ENCODE measurements at regions not wholly inside any gene's neighbourhood (a gene's known extent, or its start where the extent isn't known, plus 50 kb on each side); places are given as distances from the start of the nearest gene placed in this dataset.

DNA sequence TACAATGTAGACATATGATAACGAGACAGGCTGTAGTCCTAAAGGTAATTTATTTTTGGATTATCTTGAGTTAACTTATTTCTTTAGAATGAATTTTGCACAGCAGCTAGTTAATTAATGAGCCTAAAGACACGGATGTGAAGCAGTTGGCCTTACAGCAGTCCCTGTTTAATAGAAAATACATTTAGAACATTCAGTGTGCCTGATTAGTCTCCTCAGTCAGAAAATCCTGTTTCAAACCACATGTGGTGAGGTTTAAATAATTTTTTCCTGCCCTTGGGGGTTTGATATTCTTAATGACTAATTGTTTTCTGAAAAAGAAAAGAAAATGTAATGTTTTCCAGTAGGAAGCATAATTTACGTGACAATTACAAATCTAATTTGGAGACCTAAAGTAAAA is 494.2 kb upstream of the CDH8 start:
- no peak overlapping the region for H3K4me3 ChIP-seq (ENCODE audit: low read depth, low read length)
- DNase-seq (ENCODE audit: low read depth), result no peak
- TF ChIP-seq, protein P1, sequence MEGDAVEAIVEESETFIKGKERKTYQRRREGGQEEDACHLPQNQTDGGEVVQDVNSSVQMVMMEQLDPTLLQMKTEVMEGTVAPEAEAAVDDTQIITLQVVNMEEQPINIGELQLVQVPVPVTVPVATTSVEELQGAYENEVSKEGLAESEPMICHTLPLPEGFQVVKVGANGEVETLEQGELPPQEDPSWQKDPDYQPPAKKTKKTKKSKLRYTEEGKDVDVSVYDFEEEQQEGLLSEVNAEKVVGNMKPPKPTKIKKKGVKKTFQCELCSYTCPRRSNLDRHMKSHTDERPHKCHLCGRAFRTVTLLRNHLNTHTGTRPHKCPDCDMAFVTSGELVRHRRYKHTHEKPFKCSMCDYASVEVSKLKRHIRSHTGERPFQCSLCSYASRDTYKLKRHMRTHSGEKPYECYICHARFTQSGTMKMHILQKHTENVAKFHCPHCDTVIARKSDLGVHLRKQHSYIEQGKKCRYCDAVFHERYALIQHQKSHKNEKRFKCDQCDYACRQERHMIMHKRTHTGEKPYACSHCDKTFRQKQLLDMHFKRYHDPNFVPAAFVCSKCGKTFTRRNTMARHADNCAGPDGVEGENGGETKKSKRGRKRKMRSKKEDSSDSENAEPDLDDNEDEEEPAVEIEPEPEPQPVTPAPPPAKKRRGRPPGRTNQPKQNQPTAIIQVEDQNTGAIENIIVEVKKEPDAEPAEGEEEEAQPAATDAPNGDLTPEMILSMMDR (IDR thresholded peaks at IDR 0.05; ENCODE audit: low read depth, low read length, missing control alignments), result no peak

DNA sequence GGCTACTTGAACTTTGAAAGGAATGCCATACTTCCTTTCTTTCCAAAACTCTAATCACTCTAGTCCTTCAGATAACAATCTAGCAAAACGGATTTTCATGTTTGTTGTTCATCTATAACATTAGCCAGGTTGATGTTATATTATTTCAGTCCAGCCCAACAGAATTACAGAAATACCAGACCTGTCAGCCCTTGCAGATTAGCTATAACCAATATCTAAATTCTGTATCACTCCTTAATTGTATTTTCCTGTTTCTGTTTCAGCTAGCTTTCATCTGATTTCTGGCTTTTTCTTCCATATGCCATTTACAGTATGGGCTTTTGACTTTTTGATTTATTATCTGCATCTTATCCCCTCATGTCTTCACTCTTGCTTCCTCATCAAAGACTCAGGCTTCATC is 479.8 kb upstream of the CDH8 start:
- TF ChIP-seq, protein P1 (IDR thresholded peaks at IDR 0.05; ENCODE audit: low read depth, low read length, missing control alignments), result no peak
- no peak for DNase-seq (ENCODE audit: low read depth)
- no peak overlapping the region for H3K4me3 ChIP-seq (ENCODE audit: low read depth, low read length)

DNA sequence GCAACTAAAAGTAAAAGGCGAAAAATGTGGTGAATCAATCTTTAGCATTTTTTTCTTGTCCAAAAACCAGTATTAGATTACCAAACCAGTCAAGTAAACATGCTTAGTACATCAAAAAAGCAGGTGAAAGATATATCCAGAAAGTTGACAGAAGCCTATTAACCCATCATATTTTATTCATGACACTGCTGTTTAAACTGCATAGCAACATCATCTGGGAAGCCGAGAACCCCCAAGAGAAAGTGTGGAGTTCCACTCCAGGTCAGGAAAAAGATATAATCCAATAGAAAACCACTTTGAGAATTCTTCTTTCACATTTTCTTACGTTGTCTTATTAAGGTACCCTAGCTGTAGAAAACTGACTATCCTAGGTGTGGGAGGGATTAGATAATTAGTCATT is 466.8 kb upstream of the CDH8 start:
- no peak for DNase-seq (ENCODE audit: low read depth)
- TF ChIP-seq, protein P1 (IDR thresholded peaks at IDR 0.05; ENCODE audit: low read depth, low read length, missing control alignments), result no peak

DNA sequence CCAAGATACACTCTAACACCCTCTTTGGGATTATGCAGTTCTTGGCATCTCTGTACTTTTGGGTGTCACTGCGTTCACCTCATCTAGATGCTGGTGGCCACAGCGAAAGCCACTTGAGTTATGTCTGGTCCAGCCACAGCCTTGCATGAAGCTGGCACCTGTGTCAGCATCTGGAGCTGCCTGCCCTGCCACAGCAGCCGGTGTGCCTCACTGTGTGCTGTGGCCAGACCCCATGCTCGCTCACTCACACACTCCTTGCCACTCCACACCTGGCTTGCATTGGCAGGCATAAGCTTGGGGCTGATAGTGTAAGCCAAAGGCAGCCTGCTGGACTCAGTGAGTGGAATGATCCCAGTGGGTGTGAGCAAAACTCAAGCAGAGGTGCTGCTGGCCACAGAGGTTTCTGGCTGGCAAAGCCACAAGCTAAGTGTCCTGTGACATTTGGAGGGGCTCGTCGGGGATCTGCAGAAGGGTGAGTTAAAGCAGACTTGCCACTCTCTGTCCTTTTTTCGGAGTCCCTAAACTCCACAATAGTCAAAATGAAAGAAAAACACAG is 442.7 kb upstream of the CDH8 start:
- no peak overlapping the region for H3K4me3 ChIP-seq (ENCODE audit: low read depth, low read length)
- no peak for DNase-seq (ENCODE audit: low read depth)
- TF ChIP-seq, protein P1 (IDR thresholded peaks at IDR 0.05; ENCODE audit: low read depth, low read length, missing control alignments), result no peak

More for the DNA sequence above, 466.8 kb upstream of the CDH8 start:
- no peak overlapping the region for H3K4me3 ChIP-seq (ENCODE audit: low read depth, low read length)

DNA sequence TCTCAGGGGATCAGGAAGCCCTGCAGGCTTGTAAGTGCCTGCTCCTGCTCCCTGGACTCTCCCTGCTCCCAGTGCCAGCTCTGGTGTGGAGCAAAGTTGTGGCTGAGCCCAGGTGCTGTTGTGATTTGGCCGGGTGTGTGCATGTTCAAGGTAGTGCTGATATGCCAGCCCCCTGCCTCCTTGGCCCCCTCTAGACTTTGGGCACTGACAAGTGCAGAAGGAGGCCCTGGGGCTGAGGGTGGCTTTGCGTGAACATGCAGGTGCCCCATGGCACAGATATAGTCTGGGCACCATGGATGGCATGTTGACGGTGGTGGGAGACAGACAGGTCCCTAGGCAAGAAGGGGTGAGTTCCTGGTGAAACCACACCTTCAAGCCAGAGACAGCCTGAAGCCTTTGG is 441.6 kb upstream of the CDH8 start:
- TF ChIP-seq, protein P1 (IDR thresholded peaks at IDR 0.05; ENCODE audit: low read depth, low read length, missing control alignments), result no peak
- no peak for DNase-seq (ENCODE audit: low read depth)
- H3K4me3 ChIP-seq (ENCODE audit: low read depth, low read length), result no peak overlapping the region

DNA sequence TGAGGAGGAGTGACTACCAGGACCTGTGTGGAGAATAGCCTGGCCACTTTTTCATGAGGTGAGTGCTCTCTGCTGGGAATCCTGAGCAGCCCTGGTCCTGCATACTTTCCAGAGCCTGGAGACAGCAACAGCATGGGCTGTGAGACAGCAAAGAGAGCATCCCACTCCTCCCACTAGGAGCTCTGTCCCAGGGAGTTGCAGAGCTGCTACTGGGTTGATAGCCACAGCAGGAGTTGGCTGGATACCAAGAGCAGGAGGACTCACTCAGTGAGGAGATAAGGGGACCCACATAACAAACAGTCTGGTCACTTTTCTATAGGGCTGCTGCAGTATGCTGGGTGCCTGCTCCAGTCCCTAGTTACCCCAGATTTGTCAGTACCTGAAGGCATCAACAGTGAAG is 439.3 kb upstream of the CDH8 start:
- TF ChIP-seq, protein P1 (IDR thresholded peaks at IDR 0.05; ENCODE audit: low read depth, low read length, missing control alignments), result no peak
- no peak for DNase-seq (ENCODE audit: low read depth)
- H3K4me3 ChIP-seq (ENCODE audit: low read depth, low read length), result no peak overlapping the region

DNA sequence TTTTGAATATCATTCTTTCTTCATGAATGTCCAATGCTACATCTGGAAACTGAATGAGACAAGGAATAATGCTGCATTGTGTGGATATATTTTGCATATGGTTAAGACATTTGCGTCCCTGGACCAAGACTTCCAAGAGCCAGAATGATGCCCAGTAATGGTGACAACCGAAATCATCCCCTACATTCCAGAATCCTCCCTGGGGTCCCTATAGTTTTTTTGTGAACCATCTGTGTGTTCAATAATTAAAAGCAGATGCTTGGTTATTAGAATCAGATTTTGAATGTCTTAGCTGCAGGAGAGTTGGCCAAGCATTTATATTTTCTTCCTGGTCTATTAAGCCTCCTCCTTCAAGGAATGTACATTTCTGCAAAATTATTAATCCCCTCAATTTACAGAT is 426.7 kb upstream of the CDH8 start:
- DNase-seq (ENCODE audit: low read depth), result no peak
- TF ChIP-seq, protein P1 (IDR thresholded peaks at IDR 0.05; ENCODE audit: low read depth, low read length, missing control alignments), result no peak

More for the DNA sequence above, 426.7 kb upstream of the CDH8 start:
- H3K4me3 ChIP-seq (ENCODE audit: low read depth, low read length), result no peak overlapping the region

Data from GM12864 (cell line).